COR-L47 (cell line): ENCODE measurements at regions not wholly inside any gene's neighbourhood (a gene's known extent, or its start where the extent isn't known, plus 50 kb on each side); places are given as distances from the start of the nearest gene placed in this dataset.

Experiments used
- DNase-seq: peaks from one replicate; lab custom pipeline; 2025; lab: John Stamatoyannopoulos, UW

- DNase-seq, result no peak
Observed at GRCh38 chr6:108734271-108734922, 113.8 kb upstream of the ARMC2 start.

GRCh38 chr6:108735310-108736001 lies 112.8 kb upstream of the ARMC2 start:
- no peak for DNase-seq

- DNase-seq, result no peak
Observed at GRCh38 chr6:108736002-108736361, 112.2 kb upstream of the ARMC2 start.

- DNase-seq, result no peak
Observed at GRCh38 chr6:108736832-108737231, 111.4 kb upstream of the ARMC2 start.

GRCh38 chr6:108737594-108738546 lies 110.4 kb upstream of the ARMC2 start:
- no peak for DNase-seq

GRCh38 chr6:108738684-108739416 lies 109.4 kb upstream of the ARMC2 start:
- DNase-seq, result no peak

- DNase-seq, result no peak
Observed at GRCh38 chr6:108739496-108740330, 108.5 kb upstream of the ARMC2 start.

- no peak for DNase-seq
Observed at GRCh38 chr6:108741331-108741989, 106.8 kb upstream of the ARMC2 start.

- DNase-seq, result no peak
Observed at GRCh38 chr6:108742041-108742440, 106.2 kb upstream of the ARMC2 start.

GRCh38 chr6:108744244-108744972 lies 103.8 kb upstream of the ARMC2 start:
- no peak for DNase-seq

- no peak for DNase-seq
Observed at GRCh38 chr6:108744996-108745395, 103.2 kb upstream of the ARMC2 start.

GRCh38 chr6:108745664-108746336 lies 102.4 kb upstream of the ARMC2 start:
- no peak for DNase-seq

GRCh38 chr6:108746366-108746765 lies 101.9 kb upstream of the ARMC2 start:
- no peak for DNase-seq

GRCh38 chr6:108746836-108747575 lies 101.2 kb upstream of the ARMC2 start:
- no peak for DNase-seq

GRCh38 chr6:108748055-108748454 lies 100.2 kb upstream of the ARMC2 start:
- no peak for DNase-seq

GRCh38 chr6:108748959-108749358 lies 99.3 kb upstream of the ARMC2 start:
- DNase-seq, result no peak

GRCh38 chr6:108750801-108751200 lies 97.4 kb upstream of the ARMC2 start:
- no peak for DNase-seq

GRCh38 chr6:108751282-108751681 lies 96.9 kb upstream of the ARMC2 start:
- DNase-seq, result no peak
